Activated naive CD8-positive, alpha-beta T cell (primary cell): ENCODE measurements at regions not wholly inside any gene's neighbourhood (a gene's known extent, or its start where the extent isn't known, plus 50 kb on each side); places are given as distances from the start of the nearest gene placed in this dataset.

Source experiments
- H3K27ac Mint-ChIP-seq: one replicate; pipeline ENCODE4 v1.8.0; 2021; ENCODE audit warnings: mixed read lengths
- H3K27me3 Mint-ChIP-seq: one replicate; pipeline ENCODE4 v1.8.0; 2021; ENCODE audit warnings: mixed read lengths
- H3K36me3 Mint-ChIP-seq: one replicate; pipeline ENCODE4 v1.8.0; 2021; ENCODE audit warnings: mixed read lengths
- H3K4me1 Mint-ChIP-seq: one replicate; pipeline ENCODE4 v1.8.0; 2021; ENCODE audit warnings: low read depth, mixed read lengths
- H3K4me3 Mint-ChIP-seq: one replicate; pipeline ENCODE4 v1.8.0; 2021; ENCODE audit warnings: mild to moderate bottlenecking, mixed read lengths
- H3K9me3 Mint-ChIP-seq: one replicate; pipeline ENCODE4 v1.8.0; 2021; ENCODE audit warnings: low read depth, mixed read lengths

DNA sequence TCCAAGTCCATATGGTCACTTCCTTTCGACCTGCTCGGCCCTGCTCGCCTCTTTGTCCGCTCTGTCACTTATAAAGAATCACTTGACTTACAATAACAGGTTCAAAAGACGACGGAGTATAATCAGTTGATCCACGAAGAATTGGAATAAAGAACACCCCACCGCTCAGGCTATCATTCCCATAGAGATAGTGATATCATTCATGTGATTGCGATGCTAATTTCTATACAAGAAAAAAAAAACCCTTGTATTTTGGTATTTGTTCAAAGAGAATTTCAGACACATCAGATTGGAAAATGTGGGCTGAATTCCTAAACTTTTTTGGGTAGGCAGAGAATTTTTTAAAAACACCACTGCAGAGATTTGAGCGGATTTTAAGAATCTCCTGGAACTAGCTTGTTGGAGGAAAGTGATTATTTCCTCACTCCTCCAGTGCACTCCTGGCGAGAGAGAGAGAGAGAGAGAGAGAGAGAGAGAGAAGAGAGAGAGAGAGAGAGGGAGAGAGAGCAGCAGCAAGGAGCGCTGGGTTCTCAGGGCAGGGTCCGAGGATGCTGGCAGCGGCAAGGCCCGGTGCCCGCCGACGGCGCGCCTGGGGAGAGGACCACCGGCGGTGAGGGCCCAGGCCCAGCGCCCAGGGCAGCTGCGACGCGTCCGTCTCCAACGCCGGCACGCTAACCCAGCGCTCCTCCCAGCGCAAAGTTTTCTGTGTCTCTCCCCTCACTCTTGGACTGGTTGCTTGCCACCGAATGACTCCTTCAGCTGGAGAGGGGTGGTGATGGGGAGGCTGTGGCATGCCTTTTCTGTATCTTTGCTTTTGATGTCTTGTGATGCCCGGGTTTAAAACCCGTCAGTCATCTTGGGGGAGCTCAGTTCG lies 149.0 kb upstream of the ZNF536 start:
- H3K9me3 Mint-ChIP-seq, result no peaks in the 10 kb centered on the region
- peaks cover 43% of the 10 kb centered on the region for H3K27me3 Mint-ChIP-seq
- peaks cover 32% of the 10 kb centered on the region for H3K4me1 Mint-ChIP-seq
- no peak overlapping the region for H3K4me3 Mint-ChIP-seq
- no peaks in the 10 kb centered on the region for H3K36me3 Mint-ChIP-seq
- no peak overlapping the region for H3K27ac Mint-ChIP-seq

DNA sequence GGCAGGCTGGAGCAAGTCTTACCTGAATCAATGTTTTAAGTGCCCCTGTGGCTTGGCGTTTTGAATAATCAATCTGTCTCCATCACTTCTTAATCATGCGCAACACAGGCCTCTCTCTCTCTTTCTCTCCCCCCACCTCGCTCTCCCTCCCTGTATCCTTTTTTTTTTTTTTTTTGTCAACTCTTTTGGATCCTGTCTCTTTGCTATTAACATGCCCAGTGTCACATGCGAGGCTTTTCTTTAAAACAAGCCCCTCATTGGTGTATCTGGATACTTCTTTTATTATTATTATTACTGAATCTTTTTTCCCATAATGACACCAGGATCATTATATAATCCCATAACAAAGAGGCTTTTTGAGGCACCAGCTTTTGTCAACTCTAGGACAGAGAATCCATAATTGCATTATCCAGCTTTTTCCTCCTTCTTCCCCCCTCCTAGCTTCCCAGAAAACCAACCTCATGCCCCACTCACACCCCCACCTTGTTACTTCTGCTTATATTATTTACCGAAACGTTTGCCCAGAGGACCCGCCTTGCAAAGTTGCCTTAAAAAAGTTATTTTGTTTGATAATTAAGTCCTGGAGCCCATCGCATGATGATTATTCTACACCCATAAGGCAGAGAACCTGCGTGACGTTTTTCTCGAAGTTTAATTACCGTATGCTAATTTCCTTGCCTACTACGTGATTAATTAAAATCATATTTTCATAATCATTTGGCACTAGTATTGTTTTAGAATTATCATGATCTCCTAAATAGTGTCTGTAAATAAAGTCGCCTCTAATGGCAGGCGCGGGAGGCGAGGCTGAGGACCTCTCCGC lies 148.1 kb upstream of the ZNF536 start:
- peak overlapping the region; percentile 86 for H3K4me3 Mint-ChIP-seq

DNA sequence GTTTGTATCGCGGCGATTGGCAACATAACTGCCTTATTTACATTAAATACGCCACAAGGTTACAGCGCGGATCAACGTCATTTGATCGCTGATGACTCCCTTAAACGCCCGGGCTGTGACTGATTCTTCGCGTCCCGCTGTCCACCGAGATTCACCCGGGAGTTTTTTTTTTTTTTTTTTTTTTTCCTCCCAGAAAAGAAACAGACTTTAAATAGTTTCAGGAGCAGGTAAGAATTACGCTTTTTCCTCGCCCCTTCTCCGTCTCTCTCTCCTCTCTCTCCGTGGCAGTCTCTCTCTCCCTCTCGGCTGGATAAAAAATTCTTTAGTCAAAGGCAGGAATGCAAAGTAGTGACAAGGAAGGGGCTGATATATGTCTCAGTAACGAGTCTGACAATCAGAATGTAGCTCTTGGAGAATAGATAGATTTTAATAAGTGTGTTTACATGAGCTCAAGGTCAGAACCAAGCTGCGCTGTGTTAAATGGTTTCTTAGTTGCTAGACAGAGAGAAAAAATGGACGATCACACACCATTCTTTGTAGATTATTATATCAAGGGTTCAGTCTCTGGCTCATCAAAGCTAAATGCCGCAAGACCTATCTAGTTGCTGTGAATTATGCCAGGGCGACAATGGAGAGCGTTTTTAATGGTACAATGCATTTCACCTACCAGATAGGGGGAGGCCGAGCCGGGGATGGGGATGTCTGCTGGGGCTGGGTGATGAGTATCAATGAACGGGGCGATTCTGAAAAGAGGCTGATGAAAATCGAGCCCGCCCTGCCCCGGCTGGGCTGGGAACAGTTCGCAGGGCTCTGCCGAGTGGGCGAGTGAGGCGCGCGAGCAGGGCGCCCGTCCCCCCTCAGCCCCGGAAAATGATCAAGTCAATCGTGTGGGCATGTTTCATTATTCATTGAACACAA lies 147.2 kb upstream of the ZNF536 start:
- H3K27ac Mint-ChIP-seq, result peak overlapping the region; percentile 7
- H3K9me3 Mint-ChIP-seq, result no peaks in the 10 kb centered on the region
- peak overlapping the region; percentile 86 for H3K4me3 Mint-ChIP-seq
- peaks cover 45% of the 10 kb centered on the region for H3K27me3 Mint-ChIP-seq
- no peaks in the 10 kb centered on the region for H3K36me3 Mint-ChIP-seq
- peaks cover 35% of the 10 kb centered on the region for H3K4me1 Mint-ChIP-seq

More for the DNA sequence above, 148.1 kb upstream of the ZNF536 start:
- Mint-ChIP-seq H3K27me3 (peaks cover 45% of the 10 kb centered on the region), H3K36me3 (no peaks in the 10 kb centered on the region), H3K9me3 (no peaks in the 10 kb centered on the region), H3K27ac (no peak overlapping the region), H3K4me1 (peaks cover 35% of the 10 kb centered on the region)

DNA sequence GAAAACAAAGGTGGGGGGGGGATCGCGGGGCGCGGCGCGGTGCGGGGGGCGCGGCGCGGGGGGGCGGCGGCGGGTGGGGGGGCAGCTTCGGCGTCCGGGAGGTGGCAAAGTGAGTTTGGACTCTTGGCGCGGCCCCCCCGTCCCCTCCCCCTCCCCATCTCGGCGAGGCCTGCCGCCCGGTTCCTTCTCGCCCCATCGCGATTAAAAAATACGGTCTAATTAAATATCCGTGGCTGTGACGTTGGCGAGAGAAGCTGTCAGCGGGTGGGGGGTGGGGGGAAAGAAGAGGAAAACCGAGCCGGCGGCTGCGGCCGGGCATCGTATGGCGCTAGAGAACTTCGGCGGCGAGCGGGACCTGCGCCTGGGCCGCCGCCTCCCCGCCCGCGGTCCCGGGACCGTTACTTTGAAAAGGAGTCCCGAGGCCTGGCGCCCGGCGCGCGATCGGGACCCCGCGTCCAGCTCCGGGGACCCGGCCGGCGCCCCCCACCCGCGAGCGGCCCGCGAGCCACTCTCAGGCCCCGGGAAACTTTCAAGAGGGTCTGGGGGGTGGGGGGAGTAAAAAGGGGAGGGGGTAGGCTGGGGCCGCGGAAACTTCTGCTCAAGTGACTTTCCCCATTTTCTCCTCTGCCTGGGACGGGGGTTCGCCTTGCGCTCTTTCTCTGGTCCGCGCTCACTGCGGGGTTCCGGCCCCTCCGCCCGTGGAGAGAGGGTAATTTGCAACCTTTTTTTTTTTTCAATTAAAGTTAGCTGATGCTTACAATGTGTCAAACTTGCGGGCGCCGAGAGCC lies 146.3 kb upstream of the ZNF536 start:
- no peaks in the 10 kb centered on the region for H3K9me3 Mint-ChIP-seq
- H3K4me3 Mint-ChIP-seq, result peak overlapping the region; percentile 87
- peaks cover 35% of the 10 kb centered on the region for H3K4me1 Mint-ChIP-seq
- H3K27me3 Mint-ChIP-seq, result peaks cover 48% of the 10 kb centered on the region
- H3K27ac Mint-ChIP-seq, result no peak overlapping the region
- H3K36me3 Mint-ChIP-seq, result no peaks in the 10 kb centered on the region

DNA sequence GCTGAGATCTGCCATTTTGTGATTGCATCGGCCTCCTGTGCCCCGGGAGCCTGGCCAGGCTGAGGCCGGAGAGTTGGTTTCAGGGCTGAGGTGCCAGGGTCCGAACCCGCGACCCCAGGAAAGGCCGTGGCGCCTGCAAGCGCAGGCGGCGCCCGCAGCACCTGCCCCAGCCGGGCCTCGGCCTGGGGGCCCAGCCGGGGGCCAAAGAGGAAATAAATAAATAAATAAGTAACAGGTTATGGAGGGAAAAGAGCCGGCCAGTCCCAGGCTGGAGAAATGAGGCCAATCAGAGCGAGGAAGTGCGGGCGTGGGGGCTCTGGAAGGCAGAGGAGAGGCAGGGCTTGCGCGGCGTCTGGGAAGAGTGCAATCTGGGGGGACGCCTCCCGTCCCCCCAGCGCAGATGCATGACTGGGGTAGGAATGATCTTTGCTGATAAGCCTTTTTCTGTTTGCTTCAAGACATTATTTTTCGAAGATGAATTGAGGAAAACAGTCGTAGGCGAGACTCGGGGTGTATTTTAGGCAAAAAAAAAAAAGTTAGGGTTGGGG lies 145.6 kb upstream of the ZNF536 start:
- Mint-ChIP-seq H3K27me3 (peaks cover 48% of the 10 kb centered on the region), H3K4me1 (peaks cover 35% of the 10 kb centered on the region), H3K27ac (no peak overlapping the region), H3K9me3 (no peaks in the 10 kb centered on the region), H3K36me3 (no peaks in the 10 kb centered on the region), H3K4me3 (peak overlapping the region; percentile 87)

DNA sequence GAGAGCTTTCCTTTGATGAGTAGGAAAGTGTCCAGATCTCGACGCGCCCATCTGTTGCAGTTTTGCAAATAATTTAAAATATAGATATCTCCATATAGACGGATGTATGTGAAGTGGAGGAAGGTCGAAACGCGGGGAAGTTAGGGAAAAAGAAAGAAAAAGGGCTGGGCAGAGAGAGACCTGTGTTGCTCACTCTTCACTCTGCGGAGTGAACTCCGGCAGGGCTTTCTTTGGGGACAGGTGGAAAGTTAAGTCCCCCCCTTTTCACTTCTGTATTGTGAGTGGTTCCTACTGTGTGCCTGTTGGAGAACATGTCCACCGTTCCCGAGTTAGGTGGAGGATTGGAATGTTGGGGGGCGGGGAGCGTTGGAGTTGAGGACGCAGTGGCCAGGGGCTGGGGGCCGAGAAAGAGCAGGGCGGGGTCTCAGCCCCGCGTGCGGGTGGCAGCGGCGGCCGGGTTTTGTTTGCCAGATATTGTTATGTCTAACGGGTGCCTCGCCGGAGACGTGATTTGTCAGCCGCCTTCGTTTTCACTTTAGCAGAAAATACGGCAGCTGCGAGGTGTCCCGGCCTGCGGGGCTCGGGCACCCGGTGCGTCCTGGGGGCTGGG lies 145.1 kb upstream of the ZNF536 start:
- H3K27ac Mint-ChIP-seq, result no peak overlapping the region
- peaks cover 35% of the 10 kb centered on the region for H3K4me1 Mint-ChIP-seq
- H3K27me3 Mint-ChIP-seq, result peaks cover 45% of the 10 kb centered on the region
- H3K4me3 Mint-ChIP-seq, result peak overlapping the region; percentile 87
- no peaks in the 10 kb centered on the region for H3K36me3 Mint-ChIP-seq
- H3K9me3 Mint-ChIP-seq, result no peaks in the 10 kb centered on the region

DNA sequence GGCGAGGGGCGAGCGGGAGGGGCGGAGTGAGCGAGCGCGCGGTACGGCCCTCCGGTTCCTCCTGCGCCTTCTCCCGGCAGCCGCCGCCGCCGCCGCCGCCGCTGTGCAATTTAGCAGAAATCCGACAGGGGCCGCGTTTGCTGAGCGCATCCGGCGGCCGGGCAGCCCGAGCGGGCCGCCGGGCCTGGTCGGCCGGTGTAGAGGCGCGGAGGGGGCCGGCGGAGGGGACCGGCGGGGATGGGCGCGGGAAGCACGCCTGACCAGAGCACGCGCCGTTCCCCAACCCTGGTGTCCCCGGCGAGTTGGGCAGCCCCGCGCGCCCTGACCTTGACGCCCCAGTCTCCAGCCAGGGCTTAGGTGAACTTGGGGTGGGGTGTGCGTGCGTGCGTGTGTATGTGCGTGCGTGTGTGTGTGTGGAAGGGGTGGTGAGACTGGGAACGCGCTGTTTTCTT lies 144.5 kb upstream of the ZNF536 start:
- H3K27me3 Mint-ChIP-seq, result peaks cover 48% of the 10 kb centered on the region
- no peaks in the 10 kb centered on the region for H3K36me3 Mint-ChIP-seq
- no peak overlapping the region for H3K27ac Mint-ChIP-seq
- H3K4me1 Mint-ChIP-seq, result peaks cover 35% of the 10 kb centered on the region
- peak overlapping the region; percentile 46 for H3K4me3 Mint-ChIP-seq
- H3K9me3 Mint-ChIP-seq, result no peaks in the 10 kb centered on the region

DNA sequence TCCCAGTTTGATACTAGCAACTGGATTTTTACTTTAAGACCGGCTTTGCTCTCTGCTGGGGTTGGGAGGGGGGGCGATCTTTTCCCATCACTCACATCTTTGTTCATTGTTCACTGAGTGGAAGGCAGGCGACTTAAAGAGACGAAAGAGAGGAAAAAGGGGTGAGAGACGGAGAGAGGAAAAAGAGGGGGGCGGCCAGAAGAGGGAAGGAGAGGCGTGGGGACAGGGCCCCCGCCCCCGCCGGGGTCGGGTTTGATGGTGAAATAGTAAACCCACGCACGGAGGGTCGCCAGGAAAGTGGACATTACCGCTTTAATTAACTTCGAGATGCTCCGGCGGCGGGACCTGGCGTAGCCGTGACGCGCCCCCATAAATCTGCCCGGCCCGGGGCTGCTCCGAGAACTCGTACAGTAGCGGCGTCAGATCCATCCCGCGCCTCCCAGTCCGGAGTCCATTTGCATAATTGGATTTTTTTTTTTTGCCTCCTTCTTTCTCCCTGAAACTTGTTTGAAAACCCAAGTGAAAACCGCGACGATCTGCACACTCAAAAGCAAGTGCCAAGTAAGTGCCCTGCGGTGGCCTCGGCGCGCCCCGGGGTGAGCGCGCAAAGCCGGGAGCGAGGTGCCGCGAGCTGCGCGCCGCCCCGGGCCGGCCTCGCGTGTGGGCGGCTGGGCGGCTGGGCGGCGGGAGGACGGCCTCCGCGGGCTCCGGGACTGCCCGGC lies 143.9 kb upstream of the ZNF536 start:
- Mint-ChIP-seq H3K9me3 (no peaks in the 10 kb centered on the region), H3K4me1 (peaks cover 31% of the 10 kb centered on the region), H3K4me3 (peak overlapping the region; percentile 46), H3K36me3 (no peaks in the 10 kb centered on the region), H3K27me3 (peaks cover 43% of the 10 kb centered on the region), H3K27ac (no peak overlapping the region)

DNA sequence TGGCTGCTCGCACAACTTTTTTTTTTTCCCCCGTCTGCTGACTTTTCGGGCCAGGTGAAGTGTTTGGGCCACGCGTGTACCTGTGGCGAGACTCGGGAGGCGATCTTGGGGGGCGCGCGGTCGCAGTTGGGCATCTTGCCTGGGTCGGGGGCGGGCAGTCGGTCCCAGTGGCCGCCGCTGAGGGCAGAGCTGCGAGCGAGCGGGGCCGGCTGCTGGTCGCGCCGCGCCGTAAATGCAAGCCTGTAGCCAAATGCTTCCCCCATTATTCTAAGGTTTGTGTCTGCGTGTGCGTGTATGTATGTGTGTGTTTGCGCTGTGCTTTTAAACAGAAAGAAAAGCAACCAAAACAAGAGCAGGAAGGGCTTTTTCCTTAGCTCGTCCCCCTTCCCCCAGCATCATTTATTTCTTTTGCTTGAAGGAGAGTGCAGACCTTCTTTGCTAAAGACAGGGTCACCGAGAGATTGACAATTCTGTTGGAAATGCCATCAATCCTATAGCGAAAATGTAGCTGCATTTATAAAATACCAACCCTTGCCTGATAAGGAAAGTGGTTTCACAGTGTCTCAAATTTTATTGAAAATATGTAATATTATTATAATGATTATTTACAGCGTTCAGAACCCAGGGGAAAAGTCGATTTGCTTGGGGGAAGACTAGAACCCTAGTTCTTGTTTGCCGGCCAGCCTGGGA lies 143.2 kb upstream of the ZNF536 start:
- Mint-ChIP-seq H3K4me1 (peaks cover 27% of the 10 kb centered on the region), H3K27ac (no peak overlapping the region), H3K27me3 (peaks cover 38% of the 10 kb centered on the region), H3K36me3 (no peaks in the 10 kb centered on the region), H3K9me3 (no peaks in the 10 kb centered on the region), H3K4me3 (peak overlapping the region; percentile 70)

DNA sequence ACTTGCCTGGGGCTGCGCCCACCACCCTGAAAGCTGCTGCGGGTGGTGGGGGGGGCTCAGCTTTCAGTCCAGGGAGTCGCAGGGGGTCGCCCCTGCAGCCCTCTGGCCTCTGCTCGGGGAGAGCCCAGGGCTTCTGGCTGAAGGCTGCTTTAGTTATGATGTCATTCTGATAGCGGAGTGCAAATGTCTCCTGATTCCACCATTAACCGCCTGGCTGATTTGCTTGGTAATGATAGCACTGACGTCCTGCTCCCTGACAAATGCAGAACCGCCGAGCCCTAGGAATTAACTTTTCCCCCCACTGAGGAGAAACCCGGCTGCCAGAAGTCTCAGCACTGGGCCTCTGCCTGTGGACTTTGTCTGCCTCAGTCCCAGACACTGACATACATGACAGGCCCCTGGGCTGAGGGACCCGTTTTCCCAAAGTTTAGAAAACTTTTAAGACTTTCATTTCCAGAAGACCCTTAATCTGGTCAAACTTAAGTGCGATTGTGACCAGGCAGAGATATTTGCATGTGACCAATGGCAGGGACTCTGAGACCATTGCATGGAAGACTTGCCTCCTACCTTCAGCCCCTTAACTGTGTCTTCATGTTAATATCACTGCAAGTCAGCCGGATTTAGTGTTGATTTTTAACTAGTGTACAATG lies 142.5 kb upstream of the ZNF536 start:
- H3K4me3 Mint-ChIP-seq, result no peak overlapping the region
- no peaks in the 10 kb centered on the region for H3K36me3 Mint-ChIP-seq
- H3K27me3 Mint-ChIP-seq, result peaks cover 34% of the 10 kb centered on the region

DNA sequence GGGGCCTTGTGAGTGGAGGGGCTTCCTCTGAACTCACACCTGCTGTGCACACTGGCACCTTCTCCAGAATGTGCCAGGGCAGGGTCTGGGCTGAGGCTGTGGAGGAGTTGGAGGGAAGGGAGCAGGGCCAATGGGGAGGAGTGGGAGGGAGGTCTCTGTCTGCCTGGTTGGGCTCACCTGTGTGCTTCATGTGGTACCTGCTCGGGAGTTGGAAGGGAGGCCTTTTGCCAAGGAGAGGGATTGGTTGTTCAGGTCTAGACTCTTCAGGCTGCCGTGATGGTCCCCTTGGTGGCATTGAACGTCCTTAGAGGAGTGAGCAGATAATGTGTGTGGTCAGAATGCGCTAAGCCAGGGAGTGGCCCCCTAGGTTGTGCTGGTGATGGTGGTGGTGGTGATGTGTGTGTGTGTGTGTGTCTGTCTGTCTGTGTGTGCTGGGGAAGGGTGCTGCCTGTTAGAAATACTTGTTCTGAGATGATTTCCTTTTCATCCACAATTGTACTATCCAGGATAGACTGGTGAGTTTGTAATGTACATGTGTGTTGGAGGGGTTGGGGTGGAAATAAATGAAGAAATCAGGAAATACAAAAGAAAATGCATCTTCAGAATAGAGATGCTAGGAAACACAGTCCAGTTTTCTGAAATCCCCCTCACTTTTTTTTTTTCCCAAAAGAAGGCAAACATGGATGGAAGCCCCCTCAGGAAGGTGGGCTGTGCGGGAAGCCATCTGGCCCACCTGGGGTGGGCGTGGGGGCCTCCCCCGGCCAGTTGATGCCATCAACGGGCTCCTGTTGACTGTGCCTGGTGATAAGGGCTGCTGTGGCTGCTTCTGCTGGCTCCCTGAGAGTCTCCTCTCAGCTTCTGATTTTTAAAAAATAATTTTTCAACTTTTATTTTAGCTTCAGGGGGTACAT lies 140.5 kb upstream of the ZNF536 start:
- H3K4me3 Mint-ChIP-seq, result no peak overlapping the region
- no peaks in the 10 kb centered on the region for H3K36me3 Mint-ChIP-seq
- H3K27ac Mint-ChIP-seq, result no peak overlapping the region
- peaks cover 33% of the 10 kb centered on the region for H3K27me3 Mint-ChIP-seq
- H3K9me3 Mint-ChIP-seq, result no peaks in the 10 kb centered on the region
- H3K4me1 Mint-ChIP-seq, result peaks cover 11% of the 10 kb centered on the region

More for the DNA sequence above, 142.5 kb upstream of the ZNF536 start:
- H3K4me1 Mint-ChIP-seq, result peaks cover 21% of the 10 kb centered on the region
- no peak overlapping the region for H3K27ac Mint-ChIP-seq
- no peaks in the 10 kb centered on the region for H3K9me3 Mint-ChIP-seq
